ENCODE measurements at regions not wholly inside any gene's neighbourhood (a gene's known extent, or its start where the extent isn't known, plus 50 kb on each side); places are given as distances from the start of the nearest gene placed in this dataset.

- Histone ChIP-seq H3K4me2 (ENCODE audit: low read length) (no peak overlapping the region), H3K4me1 (ENCODE audit: control insufficient read depth, low read length) (no peaks in the 10 kb centered on the region), H3F3A (ENCODE audit: control insufficient read depth, insufficient read depth) (no peaks in the 10 kb centered on the region), H4K20me1 (ENCODE audit: control insufficient read depth, insufficient read depth, low read depth, low read length) (no peaks in the 10 kb centered on the region), H3K9me2 (replicated peaks; ENCODE audit: control insufficient read depth, low read length) (no peaks in the 10 kb centered on the region), H3K27me3 (ENCODE audit: control insufficient read depth, low read length) (no peaks in the 10 kb centered on the region), H3K36me3 (ENCODE audit: control insufficient read depth, low read length) (no peaks in the 10 kb centered on the region), H3K9me3 (ENCODE audit: control insufficient read depth, insufficient read depth, low read length) (no peaks in the 10 kb centered on the region), H3K4me3 (ENCODE audit: low read length) (no peak overlapping the region), H3K79me2 (ENCODE audit: control insufficient read depth, low read length) (no peaks in the 10 kb centered on the region), H3K27ac (ENCODE audit: low read depth, low read length) (no peak overlapping the region)
- no peak for TF ChIP-seq CTCF (IDR thresholded peaks at IDR 0.05; ENCODE audit: low read depth, low read length, poor library complexity, severe bottlenecking)
- TF ChIP-seq EZH2phosphoT487 (IDR thresholded peaks at IDR 0.05; ENCODE audit: borderline replicate concordance, low read length) = no peak
Measured at GRCh38 chr17:53168413-53168812, 654.3 kb upstream of the KIF2B start.

GRCh38 chr17:53166731-53167130 is 656.0 kb upstream of the KIF2B start:
- Histone ChIP-seq H3K4me2 (ENCODE audit: low read length) (no peak overlapping the region), H4K20me1 (ENCODE audit: control insufficient read depth, insufficient read depth, low read depth, low read length) (no peaks in the 10 kb centered on the region), H3K27ac (ENCODE audit: low read depth, low read length) (no peak overlapping the region), H3K36me3 (ENCODE audit: control insufficient read depth, low read length) (no peaks in the 10 kb centered on the region), H3K79me2 (ENCODE audit: control insufficient read depth, low read length) (no peaks in the 10 kb centered on the region), H3K9me2 (replicated peaks; ENCODE audit: control insufficient read depth, low read length) (no peaks in the 10 kb centered on the region), H3K9me3 (ENCODE audit: control insufficient read depth, insufficient read depth, low read length) (no peaks in the 10 kb centered on the region), H3F3A (ENCODE audit: control insufficient read depth, insufficient read depth) (no peaks in the 10 kb centered on the region), H3K4me1 (ENCODE audit: control insufficient read depth, low read length) (no peaks in the 10 kb centered on the region), H3K27me3 (ENCODE audit: control insufficient read depth, low read length) (no peaks in the 10 kb centered on the region), H3K4me3 (ENCODE audit: low read length) (no peak overlapping the region)
- TF ChIP-seq EZH2phosphoT487 (IDR thresholded peaks at IDR 0.05; ENCODE audit: borderline replicate concordance, low read length) (no peak), CTCF (IDR thresholded peaks at IDR 0.05; ENCODE audit: low read depth, low read length, poor library complexity, severe bottlenecking) (no peak)

GRCh38 chr17:53150101-53150698 is 672.5 kb upstream of the KIF2B start:
- Histone ChIP-seq H4K20me1 (ENCODE audit: control insufficient read depth, insufficient read depth, low read depth, low read length) (no peaks in the 10 kb centered on the region), H3K9me2 (replicated peaks; ENCODE audit: control insufficient read depth, low read length) (no peaks in the 10 kb centered on the region), H3K4me2 (ENCODE audit: low read length) (no peak overlapping the region), H3K27me3 (ENCODE audit: control insufficient read depth, low read length) (no peaks in the 10 kb centered on the region), H3K9me3 (ENCODE audit: control insufficient read depth, insufficient read depth, low read length) (no peaks in the 10 kb centered on the region), H3K27ac (ENCODE audit: low read depth, low read length) (no peak overlapping the region), H3K4me1 (ENCODE audit: control insufficient read depth, low read length) (no peaks in the 10 kb centered on the region), H3K4me3 (ENCODE audit: low read length) (no peak overlapping the region), H3F3A (ENCODE audit: control insufficient read depth, insufficient read depth) (no peaks in the 10 kb centered on the region), H3K79me2 (ENCODE audit: control insufficient read depth, low read length) (no peaks in the 10 kb centered on the region), H3K36me3 (ENCODE audit: control insufficient read depth, low read length) (no peaks in the 10 kb centered on the region)
- no peak for TF ChIP-seq CTCF (IDR thresholded peaks at IDR 0.05; ENCODE audit: low read depth, low read length, poor library complexity, severe bottlenecking)
- no peak for TF ChIP-seq EZH2phosphoT487 (IDR thresholded peaks at IDR 0.05; ENCODE audit: borderline replicate concordance, low read length)
